ENCODE measurements at regions not wholly inside any gene's neighbourhood (a gene's known extent, or its start where the extent isn't known, plus 50 kb on each side); places are given as distances from the start of the nearest gene placed in this dataset.
"Not testable (repeated sequence)": the region's sequence is repeated elsewhere in the genome, so short reads cannot be mapped to it uniquely, and the experiment has no call there.

GRCh38 chr11:67737562-67738080, 63.2 kb upstream of the ALDH3B2 start:
- H3K56ac ChIP-seq (replicated peaks; ENCODE audit: insufficient read length, low read depth, low read length); H2BK20ac ChIP-seq (ENCODE audit: low read length); CTCF ChIA-PET (ENCODE audit: partially characterized antibody); H3K79me2 ChIP-seq (ENCODE audit: control insufficient read depth in 1 of 2, insufficient read depth in 2 of 2, low read length in 2 of 2); H2BK12ac ChIP-seq (ENCODE audit: low read depth, low read length); H3K36me3 ChIP-seq (ENCODE audit: control insufficient read depth in 2 of 4, insufficient read depth in 4 of 4, low read length in 3 of 4); FAIRE-seq; H3K27ac ChIP-seq (ENCODE audit: low read depth, low read length); H4K91ac ChIP-seq (replicated peaks; ENCODE audit: insufficient read length, low read length); H3K4me1 ChIP-seq (replicated peaks in 1 of 4; ENCODE audit: control insufficient read depth in 3 of 4, insufficient read depth in 4 of 4, low read length in 3 of 4); H3K9me3 ChIP-seq (ENCODE audit: insufficient read depth in 2 of 2, low read depth in 1 of 2, low read length in 1 of 2); H3K4ac ChIP-seq (replicated peaks; ENCODE audit: insufficient read length, low read depth, low read length); H4K20me1 ChIP-seq (replicated peaks in 1 of 2; ENCODE audit: control insufficient read depth in 1 of 2, insufficient read depth in 2 of 2, low read length in 2 of 2); H3K27me3 ChIP-seq (replicated peaks in 1 of 4; ENCODE audit: control insufficient read depth in 3 of 4, extremely low read depth in 1 of 4, insufficient read depth in 3 of 4, low read length in 3 of 4); H3K23ac ChIP-seq (ENCODE audit: insufficient read length); H3K18ac ChIP-seq (ENCODE audit: extremely low read depth, low read length); H4K8ac ChIP-seq (ENCODE audit: extremely low read depth, insufficient read depth, low read length); POLR2A ChIA-PET (ENCODE audit: partially characterized antibody); H4K5ac ChIP-seq (ENCODE audit: insufficient read length, low read depth, low read length); H3K79me1 ChIP-seq (ENCODE audit: low read depth, low read length); H2BK15ac ChIP-seq (ENCODE audit: low read length); H3K4me3 ChIP-seq (ENCODE audit: extremely low read depth in 1 of 4, insufficient read depth in 2 of 4, low read depth in 3 of 4, low read length in 4 of 4); H3K4me2 ChIP-seq (ENCODE audit: insufficient read depth in 1 of 2, low read depth in 2 of 2, low read length in 2 of 2); H2BK120ac ChIP-seq (replicated peaks; ENCODE audit: low read depth, low read length); H3K9ac ChIP-seq (replicated peaks in 1 of 4; ENCODE audit: extremely low read depth in 1 of 4, low read depth in 3 of 4, low read length in 3 of 4); H2AK5ac ChIP-seq (ENCODE audit: low read depth, low read length); DNase-seq (ENCODE audit: low read depth in 1 of 2, low spot score in 2 of 2); H3K14ac ChIP-seq (ENCODE audit: insufficient read length); H3K23me2 ChIP-seq (ENCODE audit: low read depth, low read length); H2BK5ac ChIP-seq (ENCODE audit: low read depth, low read length); H2AFZ ChIP-seq (ENCODE audit: low read length): not testable (repeated sequence)
- 87% methylated on average over 9 of the region's 9 CpGs; no CpG with 5 or more reads in 1 of the 2 experiments for WGBS, 2 experiments (ENCODE audit: extremely low coverage in 1 of 2, insufficient coverage in 1 of 2, insufficient read length in 1 of 2, insufficient replicate concordance in 2 of 2, low coverage in 1 of 2, low lambda C conversion rate in 2 of 2, missing lambda C conversion rate in 1 of 2)

Measured in H1 (cell line).